Ammon's horn (tissue), 1 donor: ENCODE measurements at regions not wholly inside any gene's neighbourhood (a gene's known extent, or its start where the extent isn't known, plus 50 kb on each side); places are given as distances from the start of the nearest gene placed in this dataset.
A peak's percentile ranks its signal among the peaks of the same experiment; 100 is the strongest.

ENCODE experiments used
- DNase-seq: peaks from one replicate; pipeline ENCODE4 v3.0.0-alpha.2; 2016; ENCODE audit warnings: low spot score

DNA sequence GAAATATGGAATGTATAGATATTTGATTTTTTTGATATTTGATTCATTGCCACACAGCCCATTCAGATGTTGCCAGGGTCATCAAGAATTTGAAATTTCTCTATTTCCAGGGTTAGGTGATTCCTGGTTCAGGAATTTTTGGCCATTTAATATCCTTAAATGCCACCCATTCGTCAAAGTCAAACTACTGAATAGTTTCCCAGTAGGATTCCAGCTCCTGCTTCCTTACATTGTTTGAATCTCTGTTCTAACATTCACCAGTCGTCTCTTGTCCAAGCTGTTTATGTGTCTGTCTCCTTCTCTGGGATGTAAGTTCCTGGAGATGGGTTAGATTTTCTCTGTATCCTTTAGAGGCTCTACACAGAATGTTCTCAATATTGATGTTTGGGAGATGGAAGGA is 124.9 kb upstream of the TLE3 start:
- no peak for DNase-seq

- DNase-seq = no peak
Measured at GRCh38 chr15:70220490-70221096, 122.9 kb upstream of the TLE3 start.

DNA sequence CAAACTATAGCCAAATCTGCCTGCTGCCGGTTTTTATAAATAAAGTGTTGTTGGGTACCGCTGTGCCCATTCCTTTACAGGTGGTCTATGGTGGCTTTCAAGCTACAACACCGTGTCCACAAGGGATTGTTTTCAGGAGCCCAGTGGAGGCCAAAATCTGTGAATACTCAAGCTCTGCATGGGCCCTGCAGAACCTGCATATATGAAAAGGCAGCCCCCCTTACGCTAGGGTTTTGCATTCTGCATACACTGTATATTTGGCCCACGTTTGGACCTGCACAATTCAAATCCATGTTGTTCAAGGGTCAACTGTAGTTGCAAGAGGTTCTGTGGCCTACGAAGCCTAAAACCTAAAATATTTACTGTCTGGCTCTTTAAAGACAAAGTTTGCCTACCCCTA is 122.2 kb upstream of the TLE3 start:
- DNase-seq = no peak

DNA sequence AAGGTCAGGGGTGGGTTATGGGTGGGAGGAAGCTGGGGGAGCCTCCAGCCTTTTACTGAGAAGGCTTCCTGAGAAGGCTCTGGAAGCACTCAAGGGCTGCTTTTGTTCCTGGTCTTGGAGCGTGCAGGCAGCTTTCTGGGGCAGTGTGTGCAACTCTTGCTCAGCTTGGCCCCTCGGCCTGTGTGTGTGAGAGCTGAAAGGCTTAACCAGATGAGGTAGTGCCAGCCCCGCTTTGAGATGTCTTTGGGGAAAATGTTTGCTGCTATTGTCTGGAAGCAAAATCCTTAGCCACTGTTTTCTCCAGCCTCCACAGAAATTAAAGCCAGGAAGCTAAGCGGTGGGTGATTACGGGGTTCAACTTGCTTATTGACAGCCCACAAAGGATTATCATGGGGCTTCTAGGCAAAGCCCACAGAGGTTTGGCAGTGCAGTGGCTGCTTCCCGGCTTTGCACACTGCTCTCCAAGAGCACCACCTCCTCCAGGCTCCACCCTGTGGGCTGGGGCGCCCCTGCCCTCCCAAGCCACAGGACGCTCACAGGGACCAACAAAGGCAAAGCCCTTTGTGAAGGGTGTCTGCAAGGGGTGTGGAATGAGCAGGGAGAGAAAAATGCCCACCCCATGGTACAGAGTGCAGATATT is 121.7 kb upstream of the TLE3 start:
- DNase-seq = peak; percentile 31

DNA sequence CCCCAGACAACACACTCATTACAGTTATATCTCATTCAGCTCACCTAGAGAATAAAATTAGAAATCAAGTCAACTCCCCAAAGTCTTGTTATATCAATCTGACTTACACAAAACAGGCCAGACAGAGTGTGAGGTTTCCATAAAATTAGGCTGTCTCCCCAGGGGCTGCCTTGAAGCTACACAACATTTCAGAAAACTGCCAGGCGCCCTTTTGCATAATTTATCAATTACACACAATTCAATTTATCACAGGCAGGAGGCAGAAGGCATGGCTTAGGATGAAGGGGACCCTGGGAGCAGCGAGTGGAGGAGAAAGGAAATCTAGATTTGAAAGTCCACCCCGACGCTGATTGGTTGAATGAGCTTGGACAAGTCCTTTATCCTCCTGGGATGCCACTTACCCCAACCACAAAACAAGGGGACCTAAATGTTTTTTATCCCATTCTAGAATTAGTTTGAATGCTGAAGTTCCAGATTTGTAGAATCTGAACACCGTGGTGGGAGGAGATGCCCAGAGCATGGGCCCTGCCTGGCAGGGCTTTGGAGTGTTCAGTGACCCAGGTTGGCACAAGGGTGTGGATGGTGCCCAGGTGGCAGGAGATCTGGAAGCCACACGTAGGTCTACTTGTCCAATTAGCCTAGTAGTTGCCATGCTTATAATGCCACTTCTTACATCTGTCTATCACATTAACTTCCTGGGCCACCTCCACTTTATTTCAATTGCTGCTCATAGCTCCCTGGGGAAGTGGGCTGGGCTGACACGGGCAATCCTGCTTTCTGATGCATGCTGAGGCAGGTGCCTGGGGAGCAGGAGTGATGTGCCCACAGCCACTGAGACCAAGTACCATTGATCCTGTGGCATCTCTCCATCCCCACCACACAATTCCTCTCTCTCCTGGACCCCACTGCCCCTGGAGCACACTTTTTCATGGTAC is 119.8 kb upstream of the TLE3 start:
- DNase-seq = no peak

DNA sequence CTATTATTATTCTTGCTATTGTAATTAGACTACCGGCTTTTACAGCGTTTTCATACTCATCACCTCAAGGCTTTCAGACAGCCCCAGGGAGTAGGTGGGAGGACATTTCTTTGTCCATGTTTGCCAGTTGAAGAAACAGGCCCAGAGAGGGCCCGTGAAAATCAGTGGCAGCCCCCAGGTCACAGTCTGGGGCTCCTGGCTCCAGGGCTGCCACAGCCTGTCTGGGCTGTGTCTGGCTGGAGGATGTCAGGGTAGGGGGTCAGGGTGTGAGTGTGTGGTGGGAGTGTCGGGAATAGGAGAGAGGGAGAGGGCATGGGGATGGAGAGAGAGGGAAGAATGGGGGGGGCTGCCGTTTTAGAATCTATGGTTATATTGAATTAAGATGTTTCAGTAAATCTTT is 118.2 kb upstream of the TLE3 start:
- no peak for DNase-seq

DNA sequence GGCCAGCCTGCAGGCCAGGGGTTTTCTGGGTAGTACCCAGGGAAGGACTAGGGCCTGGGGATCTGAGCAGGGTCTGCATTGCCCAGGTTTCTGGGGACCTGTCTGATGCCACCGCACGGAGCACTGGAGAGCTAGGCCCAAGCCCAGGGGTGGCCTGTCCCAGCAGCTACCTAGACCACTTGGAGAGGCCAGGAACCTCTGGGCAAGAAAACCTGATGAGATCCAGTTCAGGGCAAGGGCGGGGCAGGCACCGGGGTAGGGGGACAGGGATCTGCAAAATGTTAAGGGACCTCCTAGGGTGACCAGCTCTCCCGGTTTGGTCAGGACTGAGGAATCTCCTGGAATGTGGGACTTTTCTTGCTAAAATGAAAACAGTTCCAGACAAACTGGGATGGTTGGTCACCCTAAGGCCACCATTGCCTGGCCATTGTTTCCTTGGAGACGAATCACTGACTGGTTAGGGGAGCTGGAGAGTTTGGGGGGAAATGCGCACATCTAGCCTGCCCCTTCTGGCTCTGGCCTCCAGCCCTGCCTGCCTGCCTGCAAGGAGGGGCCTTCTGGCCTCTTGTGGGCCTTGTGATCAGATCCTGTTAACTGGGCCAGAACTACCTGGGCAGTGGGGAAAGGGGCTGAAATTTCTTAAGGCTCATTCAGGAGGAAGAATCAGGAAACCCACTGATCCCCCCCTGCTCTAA is 117.4 kb upstream of the TLE3 start:
- DNase-seq = no peak

- DNase-seq = no peak
Measured at GRCh38 chr15:70214276-70214675, 116.6 kb upstream of the TLE3 start.

DNA sequence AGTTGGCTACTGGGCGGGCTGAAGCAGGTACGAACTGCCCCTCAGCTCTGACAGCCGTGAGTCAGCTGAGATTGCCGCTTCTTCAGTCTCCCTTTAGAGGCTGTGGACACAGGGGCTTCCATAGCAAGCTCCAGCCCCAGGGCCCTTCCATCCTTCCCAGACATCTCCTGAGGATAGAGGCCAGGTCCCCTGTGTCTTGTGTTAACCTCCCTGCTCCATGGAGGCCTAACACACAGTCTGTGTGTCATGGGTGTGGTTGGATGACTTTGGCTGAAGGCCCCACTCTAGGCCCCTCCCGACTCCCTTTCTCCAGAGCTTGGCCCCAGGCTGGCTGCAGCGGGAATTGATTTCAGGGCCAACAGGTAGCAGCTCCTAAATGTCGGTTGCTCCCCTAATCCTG is 116.1 kb upstream of the TLE3 start:
- no peak for DNase-seq

DNA sequence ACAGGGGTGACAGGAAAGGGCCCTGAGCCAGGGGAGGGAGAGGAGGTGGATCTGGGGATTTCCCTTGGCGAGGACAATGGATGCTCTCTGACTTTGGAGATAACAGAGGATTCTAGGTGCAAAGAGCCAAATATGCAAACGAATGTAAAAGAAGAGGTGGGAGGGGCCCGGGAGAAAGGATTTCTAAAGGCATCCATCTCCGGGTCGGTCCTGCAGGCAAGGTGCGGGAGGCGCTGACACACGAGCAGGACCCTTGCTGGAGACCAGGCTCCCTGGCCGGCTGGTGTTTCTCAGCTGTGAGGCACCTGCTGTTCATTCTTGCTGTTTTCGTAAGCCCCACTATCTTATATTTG is 115.2 kb upstream of the TLE3 start:
- DNase-seq = no peak

DNA sequence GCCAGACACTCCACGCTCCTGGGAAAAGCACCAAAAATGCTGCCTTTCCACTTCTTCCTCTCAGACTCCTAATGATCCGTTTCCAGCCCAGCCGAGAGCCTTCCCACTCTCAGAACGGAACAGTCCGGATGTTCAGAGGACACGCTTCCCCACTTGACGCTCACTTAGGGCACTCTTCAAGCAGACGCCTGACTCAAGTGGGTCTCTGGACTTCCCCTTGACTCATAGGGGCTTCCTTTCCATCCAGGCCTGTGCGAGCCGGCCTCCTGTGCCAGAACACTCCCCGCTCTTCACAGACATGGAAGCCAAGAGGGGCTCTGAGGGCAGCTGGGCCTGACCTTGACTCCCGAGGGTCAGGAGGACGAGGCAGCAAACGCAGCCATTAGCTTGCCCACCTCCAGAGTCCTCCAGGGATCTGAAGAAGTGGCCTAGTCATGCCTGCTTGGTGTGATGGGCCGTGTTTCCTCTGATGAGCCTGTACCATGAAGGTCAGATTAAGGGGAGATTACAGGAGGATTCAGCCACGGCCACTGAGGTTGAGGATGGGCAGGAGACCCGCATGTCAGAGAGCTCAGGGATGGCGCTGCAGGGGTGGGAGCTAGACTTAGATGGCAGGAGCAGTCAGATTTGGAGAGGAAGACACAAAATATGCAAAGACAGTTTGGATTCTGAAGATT is 114.7 kb upstream of the TLE3 start:
- no peak for DNase-seq

GRCh38 chr15:70210528-70210927 is 112.8 kb upstream of the TLE3 start:
- no peak for DNase-seq

DNA sequence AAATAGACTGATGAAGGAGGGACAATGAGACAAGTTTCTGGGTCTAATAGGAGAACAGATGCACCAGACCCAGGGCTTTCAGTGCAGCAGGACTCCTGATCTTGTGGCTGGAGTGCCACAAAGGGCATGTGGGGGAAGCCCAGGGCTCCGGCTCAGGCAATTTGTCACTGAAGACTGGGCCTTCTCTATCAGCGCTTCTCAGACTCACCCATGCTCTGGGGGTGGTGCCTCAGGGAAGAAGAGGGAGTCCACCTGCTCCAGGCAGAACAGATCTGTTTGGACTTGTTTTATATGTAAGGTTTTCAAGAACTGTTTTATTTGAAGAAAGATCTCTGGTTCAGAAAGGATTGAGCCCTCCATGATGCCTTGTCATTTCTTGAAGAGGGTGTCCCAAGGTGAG is 112.4 kb upstream of the TLE3 start:
- no peak for DNase-seq

DNA sequence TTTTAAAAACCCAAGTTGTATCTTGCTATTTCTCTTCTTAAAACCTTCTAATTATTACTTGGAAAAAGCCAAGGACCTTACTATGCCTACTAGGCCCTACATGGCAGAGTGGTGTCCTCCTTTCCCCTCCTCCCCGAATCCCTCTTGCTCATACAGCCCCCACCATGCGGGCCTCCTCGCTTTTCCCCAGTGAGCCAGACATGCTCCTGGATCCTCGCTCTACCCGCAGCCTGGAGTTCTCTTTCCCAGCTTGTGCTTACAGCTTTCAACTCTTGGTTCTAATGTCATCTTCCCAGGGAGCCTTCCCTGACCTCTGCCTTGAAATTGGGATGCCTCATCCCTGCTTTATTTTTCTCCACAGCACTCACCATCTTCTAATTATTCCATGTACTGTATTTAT is 111.8 kb upstream of the TLE3 start:
- no peak for DNase-seq

DNA sequence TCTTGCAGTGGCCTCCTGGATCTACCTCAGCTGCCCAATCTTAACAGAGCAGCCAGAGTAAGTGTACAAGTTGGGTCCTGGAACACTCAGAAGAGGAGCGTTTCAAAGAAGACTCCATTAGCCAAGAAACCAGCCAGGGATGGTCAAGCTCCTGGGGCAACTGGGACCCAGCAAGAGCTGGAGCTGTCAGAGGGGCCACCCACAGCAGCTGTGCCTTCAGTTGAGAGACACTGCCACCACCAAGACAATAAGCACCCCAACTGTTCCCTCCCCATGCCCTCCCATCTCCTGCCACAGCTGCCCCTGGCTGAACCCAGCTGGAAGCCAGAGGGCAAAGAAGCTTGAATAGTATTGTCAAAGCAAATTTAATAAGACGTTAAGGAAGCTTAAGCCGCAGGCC is 110.6 kb upstream of the TLE3 start:
- no peak for DNase-seq

GRCh38 chr15:70206668-70207067 is 109.0 kb upstream of the TLE3 start:
- DNase-seq = no peak

GRCh38 chr15:70204652-70205051 is 106.9 kb upstream of the TLE3 start:
- DNase-seq = no peak

DNA sequence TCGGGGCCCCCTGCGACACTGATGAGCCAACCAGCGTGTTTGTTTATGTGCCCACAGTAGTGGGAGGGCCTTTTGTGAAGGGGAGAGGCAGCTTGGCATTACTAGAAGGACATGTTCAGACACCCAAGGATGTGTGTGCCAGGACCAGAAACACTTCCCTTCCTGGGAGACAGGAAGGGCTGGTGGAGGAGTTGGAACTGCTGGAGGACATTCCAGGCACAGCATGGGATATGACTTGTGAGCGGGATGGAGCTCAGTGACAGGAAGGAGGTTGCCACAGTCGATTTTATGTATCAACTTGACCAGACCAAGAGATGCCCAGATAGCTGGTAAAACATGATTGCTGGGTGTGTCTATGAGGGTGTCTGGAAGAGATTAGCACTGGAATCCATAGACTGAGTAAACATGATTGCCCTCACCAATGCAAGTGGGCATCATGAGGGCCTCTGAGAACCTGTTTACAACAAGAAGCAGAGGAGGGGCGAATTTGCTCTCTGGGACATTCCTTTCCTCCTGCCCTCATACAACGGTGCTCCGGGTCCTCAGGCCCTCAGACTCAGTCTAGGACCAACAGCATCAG is 106.4 kb upstream of the TLE3 start:
- no peak for DNase-seq

- no peak for DNase-seq
Measured at GRCh38 chr15:70202756-70203155, 105.0 kb upstream of the TLE3 start.

- DNase-seq = no peak
Measured at GRCh38 chr15:70201425-70201775, 103.7 kb upstream of the TLE3 start.

DNA sequence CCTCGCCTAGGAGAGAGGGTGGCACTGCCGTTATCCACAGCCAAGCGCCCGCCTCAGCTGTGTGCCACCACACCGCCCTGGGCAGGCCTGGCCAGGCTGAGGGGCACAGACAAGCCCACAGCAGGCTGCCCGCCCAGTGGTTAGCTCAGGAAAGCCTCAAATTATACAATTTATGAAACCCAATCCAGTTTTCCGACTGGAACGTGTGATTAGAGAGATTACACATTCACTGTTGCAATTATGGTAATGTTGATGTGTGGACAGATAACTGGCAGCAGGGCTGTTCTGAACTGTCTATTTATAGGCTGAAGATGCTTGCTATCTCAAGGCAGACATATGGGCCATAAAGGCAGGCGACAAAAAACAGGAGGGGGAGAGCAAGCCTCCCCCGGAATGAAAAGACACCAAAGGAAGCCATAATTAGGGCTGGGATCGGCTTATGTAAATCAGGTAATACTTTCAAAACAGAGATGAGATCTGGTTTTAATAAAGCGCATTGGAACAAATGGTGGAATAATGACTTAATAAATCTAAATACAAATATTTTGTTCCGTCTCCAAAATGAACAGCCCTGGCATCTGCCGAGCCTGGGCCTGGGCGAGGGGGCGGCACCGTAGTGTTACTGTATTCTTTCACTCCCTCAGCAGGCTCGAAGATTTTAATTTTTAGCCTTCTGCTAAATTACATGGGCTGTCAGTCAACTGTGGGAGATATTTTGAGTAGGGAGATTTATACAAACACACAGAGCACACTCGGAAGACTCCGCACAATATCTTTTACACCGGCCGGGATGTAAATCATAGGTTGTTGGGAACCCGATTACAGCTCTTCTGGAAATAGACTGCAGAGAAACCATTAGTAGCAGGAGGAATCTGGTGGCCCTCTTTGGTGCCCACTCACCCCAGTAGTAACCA is 103.1 kb upstream of the TLE3 start:
- peak; percentile 46 for DNase-seq
